ENCODE measurements at regions not wholly inside any gene's neighbourhood (a gene's known extent, or its start where the extent isn't known, plus 50 kb on each side); places are given as distances from the start of the nearest gene placed in this dataset.

GRCh38 chr1:222073307-222073995 lies 331.6 kb upstream of the DUSP10 start:
- no peak for TF ChIP-seq CTCF (IDR thresholded peaks at IDR 0.05; ENCODE audit: low read depth, low read length, missing control alignments)
- no peak overlapping the region for H3K4me3 ChIP-seq (ENCODE audit: low read depth, low read length)
- no peak for DNase-seq (ENCODE audit: low read depth)

GRCh38 chr1:222071387-222071786 lies 329.5 kb upstream of the DUSP10 start:
- DNase-seq (ENCODE audit: low read depth) = no peak
- TF ChIP-seq CTCF (IDR thresholded peaks at IDR 0.05; ENCODE audit: low read depth, low read length, missing control alignments) = no peak

GRCh38 chr1:222068937-222069336 lies 327.0 kb upstream of the DUSP10 start:
- no peak for DNase-seq (ENCODE audit: low read depth)
- H3K4me3 ChIP-seq (ENCODE audit: low read depth, low read length) = no peak overlapping the region
- TF ChIP-seq CTCF (IDR thresholded peaks at IDR 0.05; ENCODE audit: low read depth, low read length, missing control alignments) = no peak

More at GRCh38 chr1:222071387-222071786, 329.5 kb upstream of the DUSP10 start:
- no peak overlapping the region for H3K4me3 ChIP-seq (ENCODE audit: low read depth, low read length)

- no peak for TF ChIP-seq CTCF (IDR thresholded peaks at IDR 0.05; ENCODE audit: low read depth, low read length, missing control alignments)
- H3K4me3 ChIP-seq (ENCODE audit: low read depth, low read length) = no peak overlapping the region
- DNase-seq (ENCODE audit: low read depth) = no peak
Measured at GRCh38 chr1:222068101-222068500, 326.2 kb upstream of the DUSP10 start.

- no peak overlapping the region for H3K4me3 ChIP-seq (ENCODE audit: low read depth, low read length)
- DNase-seq (ENCODE audit: low read depth) = no peak
- TF ChIP-seq CTCF (IDR thresholded peaks at IDR 0.05; ENCODE audit: low read depth, low read length, missing control alignments) = no peak
Measured at GRCh38 chr1:222066539-222066938, 324.6 kb upstream of the DUSP10 start.

GRCh38 chr1:222065234-222065633 lies 323.3 kb upstream of the DUSP10 start:
- TF ChIP-seq CTCF (IDR thresholded peaks at IDR 0.05; ENCODE audit: low read depth, low read length, missing control alignments) = no peak
- DNase-seq (ENCODE audit: low read depth) = no peak
- H3K4me3 ChIP-seq (ENCODE audit: low read depth, low read length) = no peak overlapping the region

All from GM12864 (cell line).